GM18873 (cell line): ENCODE measurements at regions not wholly inside any gene's neighbourhood (a gene's known extent, or its start where the extent isn't known, plus 50 kb on each side); places are given as distances from the start of the nearest gene placed in this dataset.

Source experiments
- ATAC-seq: cut with Tn5 transposase; IDR thresholded peaks from one replicate; pipeline ENCODE4 v1.9.1; 2021; ENCODE audit warnings: mild to moderate bottlenecking, moderate library complexity, moderate number of reproducible peaks; ENCODE audit not compliant: unreplicated experiment, low FRiP score

GRCh38 chr5:133831491-133832224 lies 136.8 kb downstream of the C5orf15 start:
- no peak for ATAC-seq

- no peak for ATAC-seq
Measured at GRCh38 chr5:133830911-133831310, 137.5 kb downstream of the C5orf15 start.

DNA sequence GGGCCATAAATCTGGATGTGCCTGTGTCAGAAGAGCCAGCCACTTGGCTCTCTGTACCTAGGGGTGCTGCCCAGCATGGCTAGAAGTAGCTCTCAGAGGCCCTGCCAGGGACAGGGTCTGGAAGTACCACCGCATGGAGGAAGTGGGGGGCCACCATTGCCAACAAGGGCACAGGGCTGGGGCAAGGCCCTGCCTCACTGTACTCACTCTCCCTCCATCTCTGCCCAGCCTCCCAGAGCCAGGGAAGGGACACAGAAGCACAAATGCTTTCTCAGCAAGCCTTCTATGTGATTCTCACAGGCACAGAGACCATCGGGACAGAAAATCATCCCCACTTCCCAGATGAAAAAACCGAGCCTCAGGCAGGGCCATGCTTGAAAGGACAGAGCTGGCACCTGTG lies 138.1 kb downstream of the C5orf15 start:
- no peak for ATAC-seq

GRCh38 chr5:133829786-133830185 lies 138.6 kb downstream of the C5orf15 start:
- ATAC-seq = no peak

- ATAC-seq = no peak
Measured at GRCh38 chr5:133828722-133829121, 139.7 kb downstream of the C5orf15 start.

GRCh38 chr5:133827830-133828229 lies 140.6 kb downstream of the C5orf15 start:
- no peak for ATAC-seq

DNA sequence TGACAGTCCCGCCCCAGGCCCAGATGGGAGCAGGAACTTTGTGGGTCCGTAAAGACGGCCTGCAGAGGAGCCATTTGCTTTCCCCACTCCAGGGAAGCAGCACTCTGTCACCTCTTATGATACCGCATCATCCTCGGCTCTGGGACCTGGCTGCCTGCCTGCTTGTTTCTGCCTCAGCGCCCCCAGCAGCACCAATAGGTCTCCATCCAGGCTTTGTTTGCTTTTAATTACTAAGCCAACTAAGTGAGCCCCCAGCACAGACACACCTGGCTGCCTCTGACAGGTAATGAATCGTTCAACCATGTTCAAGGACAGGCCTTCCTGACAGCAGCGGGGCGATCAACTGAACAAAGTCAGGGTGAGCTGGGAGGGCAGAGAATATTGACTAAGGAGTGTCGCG lies 141.4 kb downstream of the C5orf15 start:
- no peak for ATAC-seq

DNA sequence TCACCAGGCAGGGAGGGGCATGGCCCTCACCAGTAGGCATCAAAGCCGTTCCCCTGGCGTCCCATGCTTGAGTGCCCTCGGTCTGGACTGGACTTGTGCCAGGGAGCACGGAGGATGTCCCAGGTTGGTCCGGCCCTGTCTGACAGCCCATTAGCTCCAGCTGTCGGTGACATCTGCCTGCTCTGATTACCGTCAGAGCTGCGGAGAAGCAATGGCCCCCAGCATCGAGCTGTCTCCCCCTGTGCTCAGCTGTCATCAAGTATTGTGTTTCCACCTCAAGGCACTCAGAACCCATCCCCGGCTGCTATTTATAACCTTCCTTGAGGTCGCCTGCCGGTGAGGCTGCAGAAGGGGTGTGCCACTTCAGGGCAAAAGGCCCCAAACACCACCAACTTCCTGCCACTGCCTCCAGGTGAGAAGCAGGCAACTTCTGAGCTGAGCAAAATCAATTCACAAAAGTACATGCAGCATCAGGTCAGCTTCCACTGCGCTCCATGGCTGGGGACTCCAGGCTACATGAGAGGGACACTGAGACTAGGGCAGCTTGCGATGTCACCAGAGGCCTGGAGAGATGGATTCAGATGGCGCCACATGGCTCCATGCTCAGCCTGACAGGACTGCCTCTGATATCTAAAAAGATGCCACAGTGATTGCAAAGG lies 142.7 kb downstream of the C5orf15 start:
- peak; percentile 39 for ATAC-seq

DNA sequence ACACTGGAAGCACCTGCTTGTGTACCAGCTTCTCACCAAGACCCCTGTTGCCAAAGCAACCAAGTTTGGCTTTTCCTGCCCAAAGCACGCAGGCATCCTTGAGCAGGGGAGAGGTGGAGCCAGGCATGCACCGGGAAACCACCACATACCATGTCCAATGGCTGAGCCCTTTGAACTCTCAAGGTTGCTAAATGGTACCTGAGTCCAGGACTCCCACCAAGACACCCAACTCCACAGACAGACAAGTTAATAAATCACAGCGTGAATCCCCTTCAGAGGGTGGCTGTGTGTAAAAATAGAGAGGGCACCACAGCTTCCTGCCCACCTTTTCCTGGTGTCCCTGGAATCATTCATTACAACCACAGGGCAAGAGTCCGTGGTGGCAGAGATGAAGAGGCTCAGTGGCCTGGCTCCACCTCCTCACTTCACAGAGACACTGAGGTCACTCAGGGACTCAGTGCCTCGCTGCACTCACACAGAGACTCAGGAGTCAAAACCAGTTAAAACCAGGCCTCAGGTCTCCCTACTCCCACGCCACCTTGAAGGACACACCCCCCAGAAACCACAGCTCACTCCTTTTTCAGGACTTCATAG lies 143.7 kb downstream of the C5orf15 start:
- no peak for ATAC-seq

DNA sequence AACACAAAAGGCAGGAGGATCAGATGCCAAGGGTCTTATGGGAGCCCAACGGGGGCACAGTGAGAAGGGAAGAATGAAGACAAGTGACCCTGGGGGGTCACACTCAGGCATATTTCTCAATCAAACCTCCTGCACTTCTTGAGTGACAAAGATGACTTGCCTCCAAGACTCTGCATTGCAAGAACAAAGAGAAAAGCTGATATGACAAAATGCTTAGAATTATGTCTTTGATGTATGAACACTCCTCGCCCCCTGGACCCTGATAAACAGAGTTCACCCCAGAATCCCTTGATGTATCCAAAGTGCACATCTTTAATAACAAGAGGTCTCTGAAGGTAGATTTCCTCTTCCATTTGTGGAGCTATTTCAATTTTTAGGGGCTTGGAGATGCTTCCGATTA lies 146.5 kb downstream of the C5orf15 start:
- ATAC-seq = no peak

DNA sequence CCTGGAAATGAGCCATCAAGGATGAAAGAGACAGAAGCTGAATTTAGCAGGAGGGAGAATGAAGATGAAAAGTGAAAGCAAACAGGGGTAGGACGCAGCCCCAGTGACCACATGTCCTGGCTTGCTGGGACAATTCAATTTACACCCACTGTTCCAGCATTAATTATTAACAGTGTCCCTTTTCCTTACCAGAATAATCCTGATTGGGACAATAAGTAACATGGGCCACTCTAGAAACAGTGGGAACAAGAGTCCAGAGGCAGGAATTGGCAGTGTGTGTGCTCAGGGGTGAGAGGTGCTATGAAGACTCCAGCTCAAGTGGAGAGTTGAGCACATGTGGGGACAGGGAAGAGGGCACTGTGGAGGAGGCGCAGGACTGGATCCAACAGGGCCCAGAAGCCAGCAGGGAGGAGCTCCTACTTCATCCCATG lies 147.1 kb downstream of the C5orf15 start:
- no peak for ATAC-seq

DNA sequence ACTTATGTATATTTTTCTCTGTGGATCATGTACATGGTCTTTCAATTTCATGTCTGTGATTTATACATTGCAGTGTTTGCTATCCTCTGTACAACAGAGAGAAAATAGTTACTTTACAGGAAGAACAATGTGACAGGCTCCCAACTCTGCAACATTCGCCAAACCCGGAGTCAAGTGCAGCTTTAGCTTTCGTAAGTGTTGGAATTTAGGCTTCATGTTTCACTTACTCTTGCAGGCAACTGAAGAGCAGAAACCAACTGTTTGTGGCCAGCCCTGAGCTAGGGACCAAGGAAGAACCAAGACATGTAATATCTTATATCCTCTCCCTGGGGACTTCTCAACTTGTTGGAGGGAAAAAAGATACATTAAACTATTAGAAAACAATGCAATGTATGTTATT lies 147.9 kb downstream of the C5orf15 start:
- no peak for ATAC-seq

DNA sequence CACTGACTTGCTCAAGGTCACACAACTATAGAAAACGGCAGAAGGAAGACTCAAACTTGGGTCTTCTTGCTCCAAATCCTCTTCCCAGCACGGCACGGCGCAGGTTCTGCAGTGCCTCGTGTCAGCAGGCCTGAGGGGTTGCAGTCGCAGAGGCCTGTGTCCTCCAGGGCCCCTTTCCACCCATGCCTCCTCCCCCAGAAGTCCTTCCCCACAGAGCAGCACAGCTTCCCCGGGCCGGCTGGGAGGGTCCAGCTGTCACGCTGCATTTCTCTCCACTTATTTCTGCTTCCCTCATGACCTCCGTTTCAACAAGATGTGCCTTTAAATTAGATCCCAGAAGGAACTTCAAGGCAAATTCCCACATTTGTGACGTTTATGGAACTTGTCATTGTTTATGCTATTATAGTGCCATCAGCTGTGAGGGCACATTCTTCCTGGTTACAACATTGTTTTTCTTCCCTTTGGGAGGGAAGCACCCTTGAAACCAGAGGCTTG lies 148.4 kb downstream of the C5orf15 start:
- no peak for ATAC-seq

GRCh38 chr5:133818869-133819600 lies 149.4 kb downstream of the C5orf15 start:
- ATAC-seq = no peak

- no peak for ATAC-seq
Measured at GRCh38 chr5:133818031-133818431, 150.4 kb downstream of the C5orf15 start.

- ATAC-seq = no peak
Measured at GRCh38 chr5:133817456-133817855, 151.0 kb downstream of the C5orf15 start.

GRCh38 chr5:133816791-133817190 lies 151.6 kb downstream of the C5orf15 start:
- ATAC-seq = no peak

- ATAC-seq = no peak
Measured at GRCh38 chr5:133814152-133814551, 154.3 kb downstream of the C5orf15 start.

DNA sequence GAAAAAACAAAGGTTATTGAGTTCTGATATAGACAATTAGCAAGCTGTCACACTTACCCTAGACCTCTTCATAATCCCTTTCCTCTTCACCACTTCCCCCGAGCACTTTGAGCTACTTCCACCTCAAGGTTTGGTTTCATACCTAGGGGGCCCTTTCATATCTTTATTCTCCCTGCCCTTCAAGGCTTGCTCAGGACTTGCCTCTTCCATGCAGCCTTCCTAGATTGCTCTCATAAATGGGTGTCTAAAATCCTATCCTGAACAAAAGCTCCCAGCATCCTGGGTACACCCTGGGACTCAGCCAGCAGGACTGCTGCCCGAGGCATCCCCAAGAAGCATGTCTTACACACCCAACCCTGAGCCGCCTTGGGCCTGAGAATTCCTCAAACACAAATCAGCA lies 157.3 kb downstream of the C5orf15 start:
- no peak for ATAC-seq

DNA sequence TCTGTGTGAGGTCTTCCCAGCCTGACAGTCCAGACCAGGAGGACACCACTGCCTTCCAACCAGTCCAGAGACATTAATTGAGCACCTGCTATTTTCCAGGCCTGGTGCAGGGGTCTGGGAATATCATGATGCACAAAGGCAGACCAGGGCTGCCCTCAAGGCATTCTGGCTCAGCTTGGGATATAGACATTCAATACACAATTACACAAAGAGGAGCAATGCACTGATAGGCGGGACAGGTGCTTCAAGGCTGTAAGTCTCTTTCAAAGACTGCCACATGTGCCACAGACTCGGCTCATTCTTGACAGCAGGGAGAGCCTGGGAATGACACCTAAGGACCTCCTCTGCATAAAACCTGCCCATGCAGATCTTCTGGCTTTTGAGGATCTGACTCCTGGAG lies 158.6 kb downstream of the C5orf15 start:
- no peak for ATAC-seq

- ATAC-seq = no peak
Measured at GRCh38 chr5:133807348-133807747, 161.1 kb downstream of the C5orf15 start.
